DOHH2 (cell line): ENCODE measurements at regions not wholly inside any gene's neighbourhood (a gene's known extent, or its start where the extent isn't known, plus 50 kb on each side); places are given as distances from the start of the nearest gene placed in this dataset.

Experiments used
- EZH2phosphoT487 ChIP-seq: fragments of 200-600 bp; sonication (generic); IDR thresholded peaks from 2 replicates; pipeline ENCODE4 v1.6.1; 2017; ENCODE audit warnings: borderline replicate concordance, mild to moderate bottlenecking, antibody characterized with exemption, low read length, moderate library complexity, mixed read lengths
- TF ChIP-seq, protein P1 (sequence below): fragments of 200-600 bp; sonication (generic); IDR thresholded peaks from one replicate; pipeline ENCODE4 v1.5.1; 2014; ENCODE audit warnings: antibody characterized with exemption, mild to moderate bottlenecking, low read depth, low read length; ENCODE audit not compliant: poor library complexity, severe bottlenecking

DNA sequence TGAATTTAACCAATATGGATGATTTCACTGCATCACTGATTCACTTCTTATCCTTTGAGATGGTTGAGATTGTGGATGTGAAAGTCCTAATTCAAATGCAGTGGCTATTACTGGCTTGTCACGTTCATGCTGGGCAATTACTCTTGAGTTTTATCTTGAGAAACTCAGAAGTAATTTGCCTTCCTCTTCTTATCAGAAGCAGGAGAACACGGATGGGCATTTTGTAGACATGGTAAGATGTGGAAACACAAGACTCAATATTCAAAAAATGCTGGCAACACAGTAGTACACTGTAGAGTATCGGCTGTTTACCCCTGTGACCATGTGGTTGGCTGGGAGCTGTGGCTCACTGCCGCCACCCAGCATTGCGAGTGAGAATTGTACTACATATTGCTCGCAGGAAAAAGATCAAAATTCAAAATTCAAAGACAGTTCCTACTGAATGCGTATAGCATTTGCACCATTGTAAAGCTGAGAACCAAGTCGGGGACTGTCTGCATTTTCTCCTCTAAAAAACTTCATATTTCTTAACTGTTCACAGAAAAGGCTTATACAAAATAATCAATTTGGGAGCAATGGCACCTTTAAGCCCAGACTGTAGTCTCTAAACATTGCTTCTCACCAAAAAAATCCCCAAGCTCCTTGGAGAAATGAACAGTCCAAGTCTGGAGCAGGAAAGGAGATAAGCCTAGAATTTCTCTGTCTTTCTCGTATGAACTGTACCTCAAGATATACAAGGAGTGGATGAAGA lies 61.9 kb upstream of the ELOVL5 start:
- TF ChIP-seq, protein P1, sequence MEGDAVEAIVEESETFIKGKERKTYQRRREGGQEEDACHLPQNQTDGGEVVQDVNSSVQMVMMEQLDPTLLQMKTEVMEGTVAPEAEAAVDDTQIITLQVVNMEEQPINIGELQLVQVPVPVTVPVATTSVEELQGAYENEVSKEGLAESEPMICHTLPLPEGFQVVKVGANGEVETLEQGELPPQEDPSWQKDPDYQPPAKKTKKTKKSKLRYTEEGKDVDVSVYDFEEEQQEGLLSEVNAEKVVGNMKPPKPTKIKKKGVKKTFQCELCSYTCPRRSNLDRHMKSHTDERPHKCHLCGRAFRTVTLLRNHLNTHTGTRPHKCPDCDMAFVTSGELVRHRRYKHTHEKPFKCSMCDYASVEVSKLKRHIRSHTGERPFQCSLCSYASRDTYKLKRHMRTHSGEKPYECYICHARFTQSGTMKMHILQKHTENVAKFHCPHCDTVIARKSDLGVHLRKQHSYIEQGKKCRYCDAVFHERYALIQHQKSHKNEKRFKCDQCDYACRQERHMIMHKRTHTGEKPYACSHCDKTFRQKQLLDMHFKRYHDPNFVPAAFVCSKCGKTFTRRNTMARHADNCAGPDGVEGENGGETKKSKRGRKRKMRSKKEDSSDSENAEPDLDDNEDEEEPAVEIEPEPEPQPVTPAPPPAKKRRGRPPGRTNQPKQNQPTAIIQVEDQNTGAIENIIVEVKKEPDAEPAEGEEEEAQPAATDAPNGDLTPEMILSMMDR = peak; percentile 92
- TF ChIP-seq EZH2phosphoT487 = no peak
